ENCODE measurements at regions not wholly inside any gene's neighbourhood (a gene's known extent, or its start where the extent isn't known, plus 50 kb on each side); places are given as distances from the start of the nearest gene placed in this dataset.
"Not testable (repeated sequence)": the region's sequence is repeated elsewhere in the genome, so short reads cannot be mapped to it uniquely, and the experiment has no call there.

DNA sequence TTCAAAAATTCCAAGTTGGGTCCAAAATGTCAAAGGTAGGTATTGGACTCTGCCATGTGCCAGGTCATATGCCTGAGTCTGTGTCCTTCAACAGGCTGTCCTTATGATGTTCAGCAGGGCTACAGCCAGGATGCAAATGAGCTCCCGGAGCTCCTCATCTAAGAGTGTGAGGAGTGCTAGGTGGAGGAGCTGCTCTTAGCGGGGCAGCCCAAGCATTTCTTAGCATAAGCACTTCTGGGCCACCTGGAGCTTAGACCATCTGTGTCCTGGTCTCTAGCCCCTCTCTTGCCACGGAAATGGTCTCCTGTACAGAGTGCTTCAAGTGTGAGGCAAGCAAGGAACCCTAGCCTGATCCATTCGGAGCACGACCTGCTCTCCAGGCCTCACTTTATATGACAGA is 64.6 kb upstream of the PRR23C start:
- FAIRE-seq (no peak), DNase-seq (ENCODE audit: insufficient read length, low spot score) (no peak)
- no peak for TF ChIP-seq POLR2A (IDR thresholded peaks at IDR 0.05; ENCODE audit: low read depth, low read length)

DNA sequence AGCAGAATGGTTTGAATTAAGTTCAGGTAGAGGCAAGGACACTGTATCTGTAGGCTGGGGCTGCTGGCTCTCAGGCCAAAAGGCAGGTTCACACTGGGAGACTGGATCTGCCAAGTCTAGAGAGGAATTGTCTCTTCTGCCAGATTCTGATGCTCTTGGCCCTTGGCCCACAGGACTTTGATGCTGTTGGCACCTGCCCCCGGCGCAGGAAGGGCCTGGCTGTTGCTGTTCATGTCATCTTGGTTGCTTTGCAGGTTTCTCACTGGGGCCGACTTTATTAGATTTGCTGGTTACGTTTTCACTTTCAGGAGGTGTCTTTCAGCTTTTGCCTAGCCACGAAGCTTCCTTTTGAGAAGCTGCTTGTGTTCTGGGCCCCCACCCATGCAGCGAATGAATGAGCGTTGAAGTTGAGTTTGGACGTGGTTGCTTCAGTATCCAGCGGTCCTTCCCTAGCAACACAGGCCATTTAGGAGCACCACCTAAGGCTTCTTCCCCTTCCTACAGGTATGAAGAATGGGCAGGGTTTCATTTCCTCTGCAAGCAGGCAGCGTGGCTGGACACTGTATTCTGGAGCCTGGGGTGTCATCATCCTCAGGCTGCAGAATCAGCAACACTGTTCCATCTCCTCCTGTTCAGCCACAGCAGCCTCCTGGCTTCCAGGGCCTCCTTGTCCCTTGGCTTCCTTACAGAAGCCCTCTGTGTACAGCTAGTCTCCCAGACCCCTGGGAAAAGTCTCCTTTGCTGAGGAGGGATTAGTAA is 65.6 kb upstream of the PRR23C start:
- no peak for DNase-seq (ENCODE audit: insufficient read length, low spot score)
- TF ChIP-seq POLR2A (IDR thresholded peaks at IDR 0.05; ENCODE audit: low read depth, low read length), result no peak

DNA sequence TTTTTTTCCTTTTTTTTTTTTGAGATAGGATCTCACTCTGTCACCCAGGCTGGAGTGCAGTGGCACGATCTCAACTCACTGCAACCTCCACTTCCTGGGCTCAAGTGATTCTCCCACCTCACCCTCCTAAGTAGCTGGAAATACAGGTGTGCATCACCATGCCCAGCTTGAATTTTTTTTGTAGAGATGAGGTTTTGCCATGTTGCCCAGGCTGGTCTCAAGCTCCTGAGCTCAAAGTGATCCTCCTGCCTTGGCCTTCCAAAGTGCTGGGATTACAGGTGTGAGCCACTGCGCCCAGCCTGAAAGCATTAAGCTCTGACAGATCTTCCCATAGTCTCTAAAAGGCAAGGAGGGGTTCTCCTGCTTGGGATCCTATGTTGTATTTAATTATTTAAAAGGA is 66.2 kb upstream of the PRR23C start:
- DNase-seq (ENCODE audit: insufficient read length, low spot score); FAIRE-seq: not testable (repeated sequence)

More for the DNA sequence above, 65.6 kb upstream of the PRR23C start:
- no peak for FAIRE-seq

GRCh38 chr3:139111392-139112229 is 66.9 kb upstream of the PRR23C start:
- no peak for FAIRE-seq
- peak; percentile 30 for DNase-seq (ENCODE audit: insufficient read length, low spot score)
- no peak for TF ChIP-seq POLR2A (IDR thresholded peaks at IDR 0.05; ENCODE audit: low read depth, low read length)

- no peak for FAIRE-seq
- no peak for DNase-seq (ENCODE audit: insufficient read length, low spot score)
- no peak for TF ChIP-seq POLR2A (IDR thresholded peaks at IDR 0.05; ENCODE audit: low read depth, low read length)
Observed at GRCh38 chr3:139112230-139112558, 67.5 kb upstream of the PRR23C start.

GRCh38 chr3:139113231-139113992 is 68.7 kb upstream of the PRR23C start:
- no peak for FAIRE-seq
- DNase-seq (ENCODE audit: insufficient read length, low spot score), result no peak
- TF ChIP-seq POLR2A (IDR thresholded peaks at IDR 0.05; ENCODE audit: low read depth, low read length), result no peak

DNA sequence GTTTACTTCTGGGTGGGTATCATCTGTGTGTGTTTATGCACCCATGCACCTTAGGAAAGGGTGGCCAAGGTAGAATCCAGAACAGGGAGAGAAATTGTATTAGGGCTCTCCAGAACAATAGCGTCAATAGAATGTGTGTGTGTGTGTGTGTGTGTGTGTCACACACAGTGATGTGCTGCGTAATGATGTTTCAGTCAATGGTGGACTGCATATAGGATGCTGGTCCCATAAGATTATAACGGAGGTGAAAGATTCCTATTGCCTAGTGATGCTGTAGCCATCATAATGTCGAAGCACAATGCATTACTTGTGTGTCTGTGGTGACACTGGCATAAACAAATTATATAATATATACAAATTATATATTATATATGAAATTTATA is 69.3 kb upstream of the PRR23C start:
- TF ChIP-seq POLR2A (IDR thresholded peaks at IDR 0.05; ENCODE audit: low read depth, low read length), result no peak
- FAIRE-seq (no peak), DNase-seq (ENCODE audit: insufficient read length, low spot score) (no peak)

DNA sequence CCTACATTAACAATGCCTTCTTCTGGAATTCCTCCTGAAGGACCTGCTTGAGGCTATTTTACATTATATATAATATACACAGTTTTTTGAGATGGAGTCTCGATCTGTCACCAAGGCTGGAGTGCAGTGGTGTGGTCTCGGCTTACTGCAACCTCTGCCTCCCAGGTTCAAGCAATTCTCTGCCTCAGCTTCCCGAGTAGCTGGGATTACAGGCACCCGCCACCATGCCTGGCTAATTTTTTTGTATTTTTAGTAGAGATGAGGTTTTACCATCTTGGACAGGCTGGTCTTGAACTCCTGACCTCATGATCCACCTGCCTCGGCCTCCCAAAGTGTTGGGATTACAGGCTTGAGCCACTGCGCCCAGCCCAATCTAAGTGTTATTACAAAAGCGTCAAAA is 71.9 kb upstream of the PRR23C start:
- FAIRE-seq; DNase-seq (ENCODE audit: insufficient read length, low spot score): not testable (repeated sequence)

GRCh38 chr3:139117136-139117675 is 72.5 kb upstream of the PRR23C start:
- FAIRE-seq (no peak), DNase-seq (ENCODE audit: insufficient read length, low spot score) (no peak)
- no peak for TF ChIP-seq POLR2A (IDR thresholded peaks at IDR 0.05; ENCODE audit: low read depth, low read length)

GRCh38 chr3:139117883-139118760 is 73.4 kb upstream of the PRR23C start:
- FAIRE-seq, result no peak
- DNase-seq (ENCODE audit: insufficient read length, low spot score), result no peak
- no peak for TF ChIP-seq POLR2A (IDR thresholded peaks at IDR 0.05; ENCODE audit: low read depth, low read length)

DNA sequence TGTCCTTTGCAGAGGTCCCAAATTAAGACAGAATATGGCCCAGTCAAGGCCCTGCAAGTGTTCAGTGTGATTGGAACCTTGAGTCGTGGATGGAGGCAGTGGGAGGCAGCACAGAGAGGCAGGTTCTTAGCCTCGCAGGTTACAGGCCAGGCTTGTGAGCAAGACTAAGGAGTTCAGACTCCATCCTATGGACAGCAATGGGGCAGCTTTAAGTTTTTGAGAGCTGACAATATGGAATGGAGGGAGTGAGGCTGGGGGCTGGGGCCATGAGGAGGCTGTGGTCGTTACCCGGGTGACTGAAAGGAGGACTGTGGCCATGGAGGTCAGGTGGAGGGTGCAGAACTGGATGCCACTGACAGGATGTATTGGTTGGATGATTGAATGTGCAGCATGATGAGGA is 74.1 kb upstream of the PRR23C start:
- FAIRE-seq, result no peak
- no peak for TF ChIP-seq POLR2A (IDR thresholded peaks at IDR 0.05; ENCODE audit: low read depth, low read length)

GRCh38 chr3:139119331-139120025 is 74.8 kb upstream of the PRR23C start:
- DNase-seq (ENCODE audit: insufficient read length, low spot score) (no peak), FAIRE-seq (no peak)
- TF ChIP-seq POLR2A (IDR thresholded peaks at IDR 0.05; ENCODE audit: low read depth, low read length), result no peak

More for the DNA sequence above, 74.1 kb upstream of the PRR23C start:
- DNase-seq (ENCODE audit: insufficient read length, low spot score), result no peak
